Coronary artery (tissue), 2 donors: ENCODE measurements at regions not wholly inside any gene's neighbourhood (a gene's known extent, or its start where the extent isn't known, plus 50 kb on each side); places are given as distances from the start of the nearest gene placed in this dataset.

Experiments used
- DNase-seq: peaks from one replicate; pipeline ENCODE4 v3.0.0-alpha.2; 2017; ENCODE audit warnings: low spot score
- H3K27ac ChIP-seq, 2 donors: fragments of 200-600 bp; sonication (generic); one replicate each; pipeline ENCODE4 v1.5.1; 2016 to 2019
- H3K4me3 ChIP-seq: fragments of 200-600 bp; sonication (generic); 2 replicates; pipeline ENCODE4 v1.5.1; 2016; ENCODE audit warnings: mild to moderate bottlenecking, moderate library complexity
- CTCF ChIP-seq: fragments of 200-600 bp; sonication (generic); IDR thresholded peaks from one replicate; pipeline ENCODE4 v1.5.1; 2019; ENCODE audit warnings: antibody characterized with exemption

DNA sequence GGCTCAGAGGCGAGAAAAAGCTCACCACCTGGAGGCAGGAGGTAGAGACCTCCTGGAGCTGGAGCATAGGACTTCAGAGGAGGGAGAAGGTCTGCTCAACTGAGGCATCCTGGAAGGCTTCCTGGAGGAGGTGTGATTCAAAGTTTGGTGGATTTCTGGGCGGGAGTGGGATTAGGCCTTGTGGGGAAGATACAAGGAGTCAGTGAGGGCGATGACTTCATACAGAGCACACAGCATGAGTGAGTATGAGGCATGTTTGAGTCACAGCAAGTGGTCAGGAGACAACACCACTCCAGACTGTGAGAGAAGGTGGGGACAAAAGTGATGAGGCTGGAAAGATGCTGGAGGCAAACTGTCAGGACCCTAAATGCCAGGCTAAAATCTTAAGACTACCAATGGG, 77.6 kb downstream of the MATN1 start:
- DNase-seq, result no peak
- Histone ChIP-seq H3K4me3 (no peak overlapping the region), H3K27ac (no peak overlapping the region)
- no peak for TF ChIP-seq CTCF

GRCh38 chr1:30642391-30643120, 80.8 kb downstream of the MATN1 start:
- no peak overlapping the region for H3K4me3 ChIP-seq
- no peak for DNase-seq
- no peak overlapping the region for H3K27ac ChIP-seq
- no peak for TF ChIP-seq CTCF

DNA sequence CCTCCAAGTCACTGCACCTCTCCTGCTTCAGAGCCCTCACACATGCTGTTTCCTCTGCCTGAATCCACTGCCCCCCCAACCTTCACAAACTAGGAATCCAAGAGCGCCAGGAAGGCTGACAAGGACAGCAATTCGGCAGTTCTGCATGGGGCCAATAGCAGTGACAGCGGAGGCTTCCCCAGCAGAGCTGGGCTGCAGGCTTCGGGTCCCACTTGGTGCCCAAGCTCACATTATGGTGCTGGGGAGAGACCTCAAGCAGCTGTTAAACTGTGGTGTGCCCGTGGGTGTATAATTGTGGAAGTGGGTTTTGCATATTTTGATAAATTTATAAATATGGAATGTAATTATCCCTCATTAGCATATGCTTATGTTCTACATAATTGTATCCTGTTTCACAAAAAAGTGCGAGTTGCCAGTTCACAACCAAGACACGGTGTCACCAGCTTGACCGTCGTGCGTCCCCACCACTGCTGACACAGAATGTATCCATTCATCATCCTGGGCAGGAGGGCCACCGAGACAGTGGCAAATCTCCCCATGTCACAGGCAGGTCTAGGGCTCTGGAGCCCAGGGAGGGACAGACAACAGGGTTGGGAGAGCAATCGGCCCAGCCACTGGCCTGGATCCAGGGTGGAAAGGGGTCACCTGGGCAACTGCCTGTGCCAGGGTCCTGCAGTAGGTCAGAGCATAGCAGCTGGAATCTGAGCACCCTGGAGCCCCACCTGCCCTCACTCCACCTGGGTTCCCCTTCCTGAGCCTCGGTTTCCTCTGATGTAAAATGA, 81.6 kb downstream of the MATN1 start:
- Histone ChIP-seq H3K27ac (no peak overlapping the region), H3K4me3 (no peak overlapping the region)
- no peak for DNase-seq
- TF ChIP-seq CTCF, result no peak

GRCh38 chr1:30639881-30640452, 83.4 kb downstream of the MATN1 start:
- Histone ChIP-seq H3K4me3 (no peak overlapping the region), H3K27ac (no peak overlapping the region)
- no peak for TF ChIP-seq CTCF
- no peak for DNase-seq

DNA sequence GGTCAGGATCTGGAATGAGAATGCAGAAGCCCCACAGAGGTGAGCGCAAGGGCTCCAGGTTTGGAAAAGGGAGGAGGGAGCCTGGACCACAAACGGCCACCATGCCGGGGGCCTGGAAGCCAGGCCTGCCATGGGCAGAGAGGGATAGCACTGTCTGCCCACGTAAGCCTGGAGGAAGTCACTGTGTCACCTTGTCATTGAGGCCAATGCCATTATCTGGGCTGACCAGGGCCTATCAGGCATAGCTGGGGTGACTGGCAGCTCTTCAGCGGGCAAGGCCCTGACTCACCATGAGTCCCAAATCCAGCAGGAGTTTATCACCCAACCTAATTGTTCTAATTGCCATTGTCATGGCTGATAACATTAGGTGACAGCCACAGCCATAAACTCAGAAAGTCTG, 84.6 kb downstream of the MATN1 start:
- TF ChIP-seq CTCF, result no peak
- DNase-seq, result no peak
- Histone ChIP-seq H3K4me3 (no peak overlapping the region), H3K27ac (no peak overlapping the region)

GRCh38 chr1:30638086-30638485, 85.3 kb downstream of the MATN1 start:
- no peak overlapping the region for H3K27ac ChIP-seq
- H3K4me3 ChIP-seq, result no peak overlapping the region
- no peak for TF ChIP-seq CTCF
- no peak for DNase-seq
